Coronary artery (tissue), 2 donors: ENCODE measurements at regions not wholly inside any gene's neighbourhood (a gene's known extent, or its start where the extent isn't known, plus 50 kb on each side); places are given as distances from the start of the nearest gene placed in this dataset.

Source experiments
- DNase-seq: peaks from one replicate; pipeline ENCODE4 v3.0.0-alpha.2; 2017; ENCODE audit warnings: low spot score
- H3K27ac ChIP-seq, 2 donors: fragments of 200-600 bp; sonication (generic); one replicate each; pipeline ENCODE4 v1.5.1; 2016 to 2019
- H3K4me3 ChIP-seq: fragments of 200-600 bp; sonication (generic); 2 replicates; pipeline ENCODE4 v1.5.1; 2016; ENCODE audit warnings: mild to moderate bottlenecking, moderate library complexity
- CTCF ChIP-seq: fragments of 200-600 bp; sonication (generic); IDR thresholded peaks from one replicate; pipeline ENCODE4 v1.5.1; 2019; ENCODE audit warnings: antibody characterized with exemption

GRCh38 chr20:20941468-20941889 lies 164.7 kb downstream of the LINC00237 start:
- no peak for DNase-seq
- no peak for TF ChIP-seq CTCF
- H3K27ac ChIP-seq: no peak overlapping the region
- no peak overlapping the region for H3K4me3 ChIP-seq

GRCh38 chr20:20939006-20939405 lies 167.2 kb downstream of the LINC00237 start:
- no peak for TF ChIP-seq CTCF
- H3K4me3 ChIP-seq: no peak overlapping the region
- no peak overlapping the region for H3K27ac ChIP-seq
- no peak for DNase-seq

- Histone ChIP-seq H3K4me3 (no peak overlapping the region), H3K27ac (no peak overlapping the region)
- DNase-seq: no peak
Observed at GRCh38 chr20:20938599-20938998, 167.6 kb downstream of the LINC00237 start.

GRCh38 chr20:20938131-20938530 lies 168.0 kb downstream of the LINC00237 start:
- no peak for TF ChIP-seq CTCF
- H3K27ac ChIP-seq: no peak overlapping the region
- no peak overlapping the region for H3K4me3 ChIP-seq
- DNase-seq: no peak

More at GRCh38 chr20:20938599-20938998, 167.6 kb downstream of the LINC00237 start:
- no peak for TF ChIP-seq CTCF

- TF ChIP-seq CTCF: no peak
- no peak for DNase-seq
- Histone ChIP-seq H3K27ac (no peak overlapping the region), H3K4me3 (no peak overlapping the region)
Observed at GRCh38 chr20:20933142-20933958, 172.8 kb downstream of the LINC00237 start.

- no peak for DNase-seq
- no peak for TF ChIP-seq CTCF
- no peak overlapping the region for H3K4me3 ChIP-seq
- H3K27ac ChIP-seq: no peak overlapping the region
Observed at GRCh38 chr20:20932156-20932555, 174.0 kb downstream of the LINC00237 start.

GRCh38 chr20:20931632-20932031 lies 174.5 kb downstream of the LINC00237 start:
- Histone ChIP-seq H3K4me3 (no peak overlapping the region), H3K27ac (no peak overlapping the region)
- no peak for DNase-seq
- TF ChIP-seq CTCF: no peak
